Bronchial epithelial cell (primary cell): ENCODE measurements at regions not wholly inside any gene's neighbourhood (a gene's known extent, or its start where the extent isn't known, plus 50 kb on each side); places are given as distances from the start of the nearest gene placed in this dataset.

ENCODE experiments used
- DNase-seq: peaks from one replicate; pipeline ENCODE4 v3.0.0-alpha.2; 2010; ENCODE audit warnings: low read depth
- FAIRE-seq: peaks from 2 replicates; lab custom pipeline; 2011; peaks lifted over from hg19 to GRCh38; lab: Jason Lieb, UNC
- H3K27me3 ChIP-seq: 2 replicates; pipeline ENCODE4 v1.5.1; 2011; ENCODE audit warnings: low read length; ENCODE audit not compliant: control insufficient read depth, insufficient read depth
- H3K36me3 ChIP-seq: 2 replicates; pipeline ENCODE4 v1.5.1; 2011; ENCODE audit warnings: low read length; ENCODE audit not compliant: control insufficient read depth, insufficient read depth
- H3K4me3 ChIP-seq: 2 replicates; pipeline ENCODE4 v1.5.1; 2011; ENCODE audit warnings: mild to moderate bottlenecking, low read depth, low read length, control low read depth
- TF ChIP-seq, protein P1 (sequence below): IDR thresholded peaks from 2 replicates; pipeline ENCODE4 v1.5.1; 2011; ENCODE audit warnings: mild to moderate bottlenecking, moderate library complexity, low read length, control low read depth, inconsistent platforms; ENCODE audit not compliant: insufficient read depth, severe bottlenecking

DNA sequence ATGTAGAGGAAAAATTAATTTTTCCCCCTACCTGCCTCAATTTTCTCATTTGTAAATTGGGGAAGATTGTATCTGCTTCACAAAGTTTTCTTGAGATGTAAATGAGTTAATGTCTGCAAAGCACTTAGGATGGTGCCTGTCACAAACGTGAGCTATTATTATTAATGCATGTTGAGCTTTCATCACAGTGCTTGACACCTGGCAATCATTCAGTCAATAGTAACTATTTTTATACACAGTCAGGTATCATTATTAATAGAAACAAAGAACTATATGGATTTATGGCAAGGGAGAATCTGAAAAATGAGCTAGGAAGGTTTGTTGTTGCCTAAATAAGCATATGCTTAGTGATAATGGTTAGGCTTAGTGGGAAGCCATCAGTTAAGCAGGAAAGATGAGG, 238.2 kb upstream of the GRM7 start:
- TF ChIP-seq, protein P1, sequence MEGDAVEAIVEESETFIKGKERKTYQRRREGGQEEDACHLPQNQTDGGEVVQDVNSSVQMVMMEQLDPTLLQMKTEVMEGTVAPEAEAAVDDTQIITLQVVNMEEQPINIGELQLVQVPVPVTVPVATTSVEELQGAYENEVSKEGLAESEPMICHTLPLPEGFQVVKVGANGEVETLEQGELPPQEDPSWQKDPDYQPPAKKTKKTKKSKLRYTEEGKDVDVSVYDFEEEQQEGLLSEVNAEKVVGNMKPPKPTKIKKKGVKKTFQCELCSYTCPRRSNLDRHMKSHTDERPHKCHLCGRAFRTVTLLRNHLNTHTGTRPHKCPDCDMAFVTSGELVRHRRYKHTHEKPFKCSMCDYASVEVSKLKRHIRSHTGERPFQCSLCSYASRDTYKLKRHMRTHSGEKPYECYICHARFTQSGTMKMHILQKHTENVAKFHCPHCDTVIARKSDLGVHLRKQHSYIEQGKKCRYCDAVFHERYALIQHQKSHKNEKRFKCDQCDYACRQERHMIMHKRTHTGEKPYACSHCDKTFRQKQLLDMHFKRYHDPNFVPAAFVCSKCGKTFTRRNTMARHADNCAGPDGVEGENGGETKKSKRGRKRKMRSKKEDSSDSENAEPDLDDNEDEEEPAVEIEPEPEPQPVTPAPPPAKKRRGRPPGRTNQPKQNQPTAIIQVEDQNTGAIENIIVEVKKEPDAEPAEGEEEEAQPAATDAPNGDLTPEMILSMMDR: no peak
- Histone ChIP-seq H3K27me3 (no peaks in the 10 kb centered on the region), H3K36me3 (no peaks in the 10 kb centered on the region), H3K4me3 (no peak overlapping the region)
- no peak for DNase-seq
- no peak for FAIRE-seq

DNA sequence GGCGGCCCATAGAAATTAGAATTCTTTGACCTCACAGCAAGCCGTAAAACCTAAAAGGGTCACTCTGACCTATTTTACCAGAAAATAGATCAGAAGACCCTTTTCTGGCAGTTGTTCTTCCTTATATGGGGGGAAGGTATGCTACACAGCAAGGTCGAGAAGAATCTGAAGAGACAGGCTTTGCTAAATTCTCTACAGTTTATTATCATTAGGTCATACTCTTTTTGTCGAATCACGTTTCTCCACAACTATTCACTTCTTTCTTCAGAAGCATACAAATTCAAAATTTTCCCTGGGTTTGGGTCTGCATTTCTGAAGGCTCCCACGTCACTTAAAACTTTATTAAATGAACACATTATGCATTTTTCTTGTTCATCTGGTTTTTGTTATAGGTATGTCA, 229.5 kb upstream of the GRM7 start:
- TF ChIP-seq, protein P1: no peak
- Histone ChIP-seq H3K27me3 (no peaks in the 10 kb centered on the region), H3K4me3 (no peak overlapping the region), H3K36me3 (no peaks in the 10 kb centered on the region)
- DNase-seq (no peak), FAIRE-seq (no peak)

DNA sequence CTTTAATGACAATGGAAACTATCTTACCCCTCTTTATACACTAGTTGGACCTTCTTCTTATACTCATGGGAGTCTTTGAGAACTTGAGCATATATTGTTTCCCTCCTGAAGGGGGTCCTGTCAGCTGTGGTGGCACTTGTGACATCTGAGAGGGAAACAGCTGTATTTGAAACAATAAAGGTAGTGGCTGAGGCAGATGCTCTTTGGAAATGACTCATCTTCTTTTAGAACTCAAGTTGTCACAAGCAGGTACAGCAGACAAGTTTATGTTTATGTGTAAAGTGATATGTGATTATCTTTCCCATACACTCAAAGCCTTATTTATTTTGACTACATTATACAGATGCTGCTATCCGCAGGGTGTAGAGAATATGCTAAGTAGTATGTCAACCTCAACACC, 220.0 kb upstream of the GRM7 start:
- DNase-seq: no peak
- H3K4me3 ChIP-seq: no peak overlapping the region
- H3K36me3 ChIP-seq: no peaks in the 10 kb centered on the region
- FAIRE-seq: no peak
- TF ChIP-seq, protein P1: no peak
- no peaks in the 10 kb centered on the region for H3K27me3 ChIP-seq

DNA sequence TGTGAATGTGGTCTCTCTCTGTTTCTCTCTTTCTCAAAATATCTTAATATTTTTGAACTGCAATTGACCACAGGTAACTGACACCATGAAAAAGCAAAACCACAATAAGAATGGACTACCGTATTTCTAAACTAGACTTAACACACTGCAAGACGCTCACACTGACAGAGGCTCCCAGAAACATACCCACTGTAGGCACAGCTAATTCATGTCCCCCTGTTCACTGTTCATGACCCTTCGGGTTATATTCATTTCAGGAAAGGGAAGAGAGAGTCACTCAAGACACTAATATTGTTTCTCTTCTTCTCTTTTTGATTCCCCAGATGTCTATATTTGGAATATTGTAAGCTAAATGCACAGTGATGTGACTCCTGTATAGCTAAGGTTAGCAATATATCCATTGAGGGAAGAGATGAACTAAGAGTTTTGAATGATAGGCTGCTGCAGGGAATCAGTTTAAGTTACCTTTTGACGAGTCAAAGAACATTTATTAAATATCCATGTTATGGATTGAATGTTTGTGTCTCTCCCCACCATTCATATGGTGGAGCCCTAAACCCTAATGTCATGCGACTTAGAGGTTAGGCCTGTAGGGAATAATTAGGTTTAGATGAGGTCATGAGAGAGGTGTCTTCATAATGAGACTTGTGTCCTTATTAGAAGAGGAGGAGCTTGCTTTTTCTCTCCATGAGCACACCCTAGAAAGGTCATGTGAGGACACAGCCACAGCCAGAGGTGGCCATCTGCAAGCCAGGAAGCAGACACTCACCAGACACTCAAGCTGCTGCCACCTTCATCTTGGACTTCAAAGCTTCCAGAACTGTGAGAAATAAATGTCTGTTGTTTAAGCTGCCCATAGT, 216.6 kb upstream of the GRM7 start:
- no peak for FAIRE-seq
- no peak for DNase-seq
- TF ChIP-seq, protein P1: no peak

DNA sequence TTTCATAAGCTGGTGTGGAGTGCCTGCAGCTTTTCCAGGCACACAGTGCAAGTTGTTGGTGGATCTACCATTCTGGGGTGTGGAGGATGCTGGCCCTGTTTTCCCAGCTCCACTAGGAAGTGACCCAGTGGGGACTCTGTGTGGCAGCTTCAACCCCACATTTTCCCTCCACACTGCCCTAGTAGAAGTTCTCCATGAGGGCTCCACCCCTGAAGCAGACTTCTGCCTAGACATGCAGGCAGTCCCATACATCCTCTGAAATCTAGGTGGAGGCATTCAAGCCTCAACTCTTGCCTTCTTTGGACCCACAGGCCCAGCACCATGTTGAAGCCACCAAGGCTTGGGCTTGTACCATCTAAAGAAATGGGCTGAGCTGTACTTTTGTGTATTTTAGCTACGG, 206.2 kb upstream of the GRM7 start:
- no peak for FAIRE-seq
- no peak overlapping the region for H3K4me3 ChIP-seq
- TF ChIP-seq, protein P1: no peak
- H3K36me3 ChIP-seq: no peaks in the 10 kb centered on the region
- no peaks in the 10 kb centered on the region for H3K27me3 ChIP-seq
- no peak for DNase-seq

More for the DNA sequence above, 216.6 kb upstream of the GRM7 start:
- Histone ChIP-seq H3K36me3 (no peaks in the 10 kb centered on the region), H3K4me3 (no peak overlapping the region), H3K27me3 (no peaks in the 10 kb centered on the region)

DNA sequence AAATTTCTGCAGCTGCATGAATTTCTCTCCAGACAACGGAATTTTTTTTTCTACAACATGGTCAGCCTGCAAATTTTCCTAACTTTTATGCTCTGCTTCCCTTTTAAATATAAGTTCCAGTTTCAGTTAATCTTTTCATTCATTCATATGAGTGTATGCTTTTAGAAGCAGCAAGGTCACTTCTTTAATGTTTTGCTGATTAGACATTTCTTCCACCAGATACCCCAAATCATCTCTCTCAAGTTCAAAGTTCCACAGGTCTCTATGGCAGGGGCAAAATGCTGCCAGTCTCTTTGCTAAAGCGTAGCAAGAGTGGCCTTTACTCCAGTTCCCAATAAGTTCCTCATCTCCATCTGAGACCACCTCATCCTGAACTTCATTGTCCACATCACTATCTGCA, 205.6 kb upstream of the GRM7 start:
- FAIRE-seq: no peak
- TF ChIP-seq, protein P1: no peak
- Histone ChIP-seq H3K36me3 (no peaks in the 10 kb centered on the region), H3K4me3 (no peak overlapping the region), H3K27me3 (no peaks in the 10 kb centered on the region)
- DNase-seq: no peak
